Erythroblast (primary cell): ENCODE measurements at regions not wholly inside any gene's neighbourhood (a gene's known extent, or its start where the extent isn't known, plus 50 kb on each side); places are given as distances from the start of the nearest gene placed in this dataset.
"Not testable (repeated sequence)": the region's sequence is repeated elsewhere in the genome, so short reads cannot be mapped to it uniquely, and the experiment has no call there.

ENCODE experiments used
- GATA1 ChIP-seq: IDR thresholded peaks from 2 replicates; pipeline ENCODE4 v1.6.1; 2011; ENCODE audit warnings: low read depth, mild to moderate bottlenecking, control low read depth, low read length, moderate library complexity
- POLR2A ChIP-seq: IDR thresholded peaks from 2 replicates; pipeline ENCODE4 v1.6.1; 2011; ENCODE audit warnings: mild to moderate bottlenecking, low read length

- TF ChIP-seq POLR2A, GATA1: not testable (repeated sequence)
These were observed 345.9 kb downstream of the TUBA3C start for GRCh38 chr13:18835754-18836153.
